IMR-90 (cell line): ENCODE measurements at regions not wholly inside any gene's neighbourhood (a gene's known extent, or its start where the extent isn't known, plus 50 kb on each side); places are given as distances from the start of the nearest gene placed in this dataset.

Experiments used
- ATAC-seq: fragments of 200-7000 bp; cut with Tn5 transposase; 2 replicates; pipeline ENCODE4 v1.9.1; 2020; ENCODE audit warnings: low read depth, mild to moderate bottlenecking, moderate library complexity
- BruUV-seq: library from RNA; stranded (reverse); fragments of 400-500 nt; replicated peaks from 2 replicates; lab custom pipeline; 2021; lab: Mats Ljungman, UMichigan
- CTCF ChIA-PET: fragments of 300-600 bp; formaldehyde crosslinking; extraction: SDS; loops from one replicate; lab custom pipeline; 2021; ENCODE audit warnings: antibody characterized with exemption; lab: Yijun Ruan, JAX
- POLR2A ChIA-PET: fragments of 300-600 bp; sonication (Branson Sonifier 250); formaldehyde crosslinking; loops from one replicate; lab custom pipeline; 2022; ENCODE audit warnings: antibody characterized with exemption; ENCODE audit not compliant: unreplicated experiment; lab: Charles Lee
- DNase-seq: peaks from one replicate; pipeline ENCODE4 v3.0.0; 2013
- H2AFZ ChIP-seq: replicated peaks from 2 replicates; pipeline ENCODE3; 2013; ENCODE audit warnings: low read length, mild to moderate bottlenecking; ENCODE audit not compliant: poor library complexity
- H2AK5ac ChIP-seq: 2 replicates; pipeline ENCODE4 v1.6.1; 2013; ENCODE audit warnings: low read depth, low read length, inconsistent platforms
- H2AK9ac ChIP-seq: replicated peaks from 2 replicates; pipeline ENCODE3; 2013; ENCODE audit warnings: mild to moderate bottlenecking, low read depth, low read length, moderate library complexity; ENCODE audit not compliant: poor library complexity
- H2BK120ac ChIP-seq: 2 replicates; pipeline ENCODE4 v1.6.1; 2013; ENCODE audit warnings: low read depth, low read length, inconsistent platforms
- H2BK15ac ChIP-seq: 3 replicates; pipeline ENCODE4 v1.6.1; 2013; ENCODE audit warnings: low read depth, low read length, inconsistent platforms
- H2BK20ac ChIP-seq: 2 replicates; pipeline ENCODE4 v1.6.1; 2013; ENCODE audit warnings: low read depth, mild to moderate bottlenecking, inconsistent platforms, low read length, moderate library complexity
- H2BK5ac ChIP-seq: 2 replicates; pipeline ENCODE4 v1.6.1; 2013; ENCODE audit warnings: mild to moderate bottlenecking, low read depth, low read length, inconsistent platforms; ENCODE audit not compliant: poor library complexity, severe bottlenecking
- H3K14ac ChIP-seq: replicated peaks from 2 replicates; pipeline ENCODE4 v1.6.1; 2013; ENCODE audit warnings: low read depth, low read length, inconsistent platforms
- H3K18ac ChIP-seq: 2 replicates; pipeline ENCODE4 v1.6.1; 2013; ENCODE audit warnings: low read depth, low read length, control low read depth
- H3K23ac ChIP-seq: 2 replicates; pipeline ENCODE4 v1.6.1; 2013; ENCODE audit warnings: low read depth, low read length, inconsistent platforms
- H3K27ac ChIP-seq: 2 replicates; pipeline ENCODE4 v1.5.1; 2013; ENCODE audit warnings: mild to moderate bottlenecking, control low read depth, low read length; ENCODE audit not compliant: insufficient read depth
- H3K27me3 ChIP-seq: 2 replicates; pipeline ENCODE4 v1.6.1; 2013; ENCODE audit warnings: low read length; ENCODE audit not compliant: control insufficient read depth, insufficient read depth
- H3K36me3 ChIP-seq: 2 replicates; pipeline ENCODE4 v1.6.1; 2013; ENCODE audit warnings: low read length, mixed read lengths; ENCODE audit not compliant: control insufficient read depth, insufficient read depth
- H3K4ac ChIP-seq: 2 replicates; pipeline ENCODE4 v1.6.1; 2013; ENCODE audit warnings: low read depth, low read length, inconsistent platforms
- H3K4me1 ChIP-seq: 2 replicates; pipeline ENCODE4 v1.6.1; 2013; ENCODE audit warnings: low read length, mixed read lengths; ENCODE audit not compliant: control insufficient read depth, insufficient read depth
- H3K4me2 ChIP-seq: 2 replicates; pipeline ENCODE4 v1.6.1; 2013; ENCODE audit warnings: low read depth, mild to moderate bottlenecking, control low read depth, low read length, moderate library complexity
- H3K4me3 ChIP-seq: 2 replicates; pipeline ENCODE4 v1.5.1; 2013; ENCODE audit warnings: low read depth, mild to moderate bottlenecking, control low read depth, low read length, moderate library complexity; ENCODE audit not compliant: insufficient read depth
- H3K56ac ChIP-seq: 2 replicates; pipeline ENCODE4 v1.6.1; 2013; ENCODE audit warnings: low read length, inconsistent platforms; ENCODE audit not compliant: insufficient read depth; ENCODE audit errors: extremely low read depth
- H3K79me1 ChIP-seq, 2 experiments: 2 replicates each; pipeline ENCODE4 v1.6.1; 2013; ENCODE audit warnings: low read length in 2 of 2, inconsistent platforms in 1 of 2, low read depth in 1 of 2
- H3K9ac ChIP-seq: 2 replicates; pipeline ENCODE4 v1.6.1; 2013; ENCODE audit warnings: low read depth, low read length, control low read depth
- H3K9me1 ChIP-seq: 2 replicates; pipeline ENCODE4 v1.6.1; 2013; ENCODE audit warnings: low read length, inconsistent platforms; ENCODE audit not compliant: insufficient read depth
- H3K9me3 ChIP-seq: 2 replicates; pipeline ENCODE4 v1.6.1; 2013; ENCODE audit warnings: low read length; ENCODE audit not compliant: control insufficient read depth, insufficient read depth
- H4K20me1 ChIP-seq: 2 replicates; pipeline ENCODE4 v1.6.1; 2013; ENCODE audit warnings: low read length, inconsistent platforms; ENCODE audit not compliant: insufficient read depth
- H4K5ac ChIP-seq: 2 replicates; pipeline ENCODE4 v1.6.1; 2013; ENCODE audit warnings: mild to moderate bottlenecking, low read depth, low read length, control low read depth
- H4K8ac ChIP-seq, 2 experiments: 2 replicates each; pipeline ENCODE4 v1.6.1; 2013; ENCODE audit warnings: low read depth in 2 of 2, low read length in 2 of 2, control low read depth in 1 of 2, inconsistent platforms in 1 of 2
- H4K91ac ChIP-seq: 2 replicates; pipeline ENCODE4 v1.6.1; 2013; ENCODE audit warnings: low read depth, low read length, inconsistent platforms; ENCODE audit not compliant: insufficient read depth
- BHLHE40 ChIP-seq: fragments of 150-350 bp; IDR thresholded peaks from 2 replicates; pipeline ENCODE4 v1.6.1; 2016; ENCODE audit warnings: mild to moderate bottlenecking, low read depth, low read length
- CEBPB ChIP-seq: IDR thresholded peaks from 2 replicates; pipeline ENCODE4 v1.6.1; 2012; ENCODE audit warnings: low read depth, low read length, improper control_type of control experiment
- CHD1 ChIP-seq: IDR thresholded peaks from 2 replicates; pipeline ENCODE4 v1.6.1; 2012; ENCODE audit warnings: low read depth, low read length, improper control_type of control experiment
- FOS ChIP-seq: fragments of 150-350 bp; IDR thresholded peaks from 2 replicates; pipeline ENCODE4 v1.6.1; 2016; ENCODE audit warnings: low read depth, low read length
- MAFK ChIP-seq: IDR thresholded peaks from 2 replicates; pipeline ENCODE4 v1.6.1; 2012; ENCODE audit warnings: low read depth, low read length, improper control_type of control experiment
- MAZ ChIP-seq: IDR thresholded peaks from 2 replicates; pipeline ENCODE4 v1.6.1; 2012; ENCODE audit warnings: low read depth, mild to moderate bottlenecking, low read length, improper control_type of control experiment, moderate library complexity, borderline replicate concordance
- MXI1 ChIP-seq: IDR thresholded peaks from 2 replicates; pipeline ENCODE4 v1.6.1; 2012; ENCODE audit warnings: low read depth, mild to moderate bottlenecking, low read length, moderate library complexity, borderline replicate concordance
- NFE2L2 ChIP-seq: fragments of 150-350 bp; IDR thresholded peaks from 2 replicates; pipeline ENCODE4 v1.6.1; 2016; ENCODE audit warnings: low read depth, mild to moderate bottlenecking, low read length
- POLR2A ChIP-seq: IDR thresholded peaks from 2 replicates; pipeline ENCODE4 v1.6.1; 2012; ENCODE audit warnings: mild to moderate bottlenecking, low read depth, low read length
- RAD21 ChIP-seq: IDR thresholded peaks from 2 replicates; pipeline ENCODE4 v1.6.1; 2012; ENCODE audit warnings: low read length, improper control_type of control experiment
- RCOR1 ChIP-seq: IDR thresholded peaks from 2 replicates; pipeline ENCODE4 v1.6.1; 2012; ENCODE audit warnings: mild to moderate bottlenecking, low read length, improper control_type of control experiment; ENCODE audit not compliant: insufficient replicate concordance
- RFX5 ChIP-seq: IDR thresholded peaks from 2 replicates; pipeline ENCODE4 v1.8.0; 2012; ENCODE audit warnings: low read depth, mild to moderate bottlenecking, low read length, moderate library complexity
- SMC3 ChIP-seq: fragments of 150-350 bp; IDR thresholded peaks from 2 replicates; pipeline ENCODE4 v1.6.1; 2016; ENCODE audit warnings: low read depth, mild to moderate bottlenecking, antibody characterized with exemption, low read length, moderate library complexity
- WGBS, 2 experiments: methylation state at CpG; one replicate each; pipeline versions ENCODE4 v1.1.5 to v1.1.7; 2013; ENCODE audit warnings: missing lambda C conversion rate in 2 of 2; ENCODE audit not compliant: insufficient read length in 1 of 2; ENCODE audit errors: extremely low coverage in 2 of 2; 5-methylcytosine and 5-hydroxymethylcytosine counted together
- dilution Hi-C: fragments of 300-500 bp; cut with HindIII; formaldehyde crosslinking; loops from one replicate; pipeline ENCODE4 v1.14.3; 2018; ENCODE audit warnings: low sequenced_read_pairs; ENCODE audit not compliant: unreplicated experiment
- in situ Hi-C: fragments of 300-500 bp; cut with MboI; formaldehyde crosslinking; loops from 3 replicates; pipeline ENCODE4 v1.14.3; 2019; ENCODE audit warnings: low sequenced_read_pairs, inconsistent platforms, mixed read lengths
- intact Hi-C: fragments of 100-400 bp; cut with micrococcal nuclease; formaldehyde crosslinking; loops from 2 replicates; pipeline ENCODE4 v1.10.0; 2022
- TF ChIP-seq, protein P1 (sequence below): fragments of 150-350 bp; IDR thresholded peaks from 2 replicates; pipeline ENCODE4 v1.6.1; 2017; ENCODE audit warnings: mild to moderate bottlenecking, antibody characterized with exemption, low read length, low read depth
- TF ChIP-seq, protein P2 (sequence below): fragments of 150-350 bp; IDR thresholded peaks from 2 replicates; pipeline ENCODE4 v1.6.1; 2016; ENCODE audit warnings: low read depth, mild to moderate bottlenecking, low read length, moderate library complexity, borderline replicate concordance
- TF ChIP-seq, protein P3 (sequence below): conservative IDR thresholded peaks from 2 replicates; pipeline ENCODE4 v1.5.1; 2012; ENCODE audit warnings: mild to moderate bottlenecking, low read depth, low read length, improper control_type of control experiment

DNA sequence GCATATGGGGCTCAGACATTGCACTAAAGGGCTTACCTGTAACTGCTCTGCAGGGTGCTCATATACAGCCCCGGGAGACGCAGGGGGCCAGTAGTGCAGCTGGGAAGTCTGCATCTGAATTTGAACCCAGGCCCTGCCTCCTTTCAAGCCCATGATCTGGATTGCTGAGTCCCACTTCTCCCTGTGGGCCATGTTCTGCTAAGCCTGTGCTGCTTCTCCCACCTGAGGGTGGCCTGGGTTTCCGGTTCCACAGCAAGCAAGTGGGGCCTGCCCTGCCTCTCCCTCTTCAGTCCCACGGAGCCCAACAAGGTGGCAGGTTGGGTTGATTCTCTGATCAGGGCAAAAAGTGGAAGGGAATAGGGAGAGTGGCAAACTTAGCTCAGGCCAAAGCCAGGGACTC, 56.6 kb upstream of the GDF10 start:
- in situ Hi-C loops (no loop called here), intact Hi-C loops (no loop called here), dilution Hi-C loops (no loop called here)
- Histone ChIP-seq H3K4me1 (peaks cover 3% of the 10 kb centered on the region; the same call in 1 of the 2 replicates), H3K9me1 (no peaks in the 10 kb centered on the region), H2AK9ac (no peak overlapping the region), H2BK5ac (no peak overlapping the region), H3K4ac (no peak overlapping the region), H3K23ac (no peak overlapping the region), H3K9me3 (no peaks in the 10 kb centered on the region), H2BK15ac (no peak overlapping the region), H4K8ac (no peak overlapping the region), H4K20me1 (no peaks in the 10 kb centered on the region), H3K14ac (no peak overlapping the region), H2AK5ac (no peak overlapping the region), H4K91ac (no peak overlapping the region), H3K27ac (no peak overlapping the region), H3K79me1 (no peaks in the 10 kb centered on the region), H3K27me3 (peaks cover 31% of the 10 kb centered on the region), H3K4me2 (no peak overlapping the region), H3K9ac (no peak overlapping the region), H3K36me3 (no peaks in the 10 kb centered on the region), H2BK20ac (no peak overlapping the region), H3K56ac (no peak overlapping the region), H3K18ac (no peak overlapping the region), H2BK120ac (no peak overlapping the region), H3K4me3 (no peak overlapping the region), H2AFZ (no peak overlapping the region), H4K5ac (no peak overlapping the region)
- TF ChIP-seq RAD21 = no peak
- no peak for TF ChIP-seq FOS
- no peak for TF ChIP-seq RFX5
- TF ChIP-seq, protein P1, sequence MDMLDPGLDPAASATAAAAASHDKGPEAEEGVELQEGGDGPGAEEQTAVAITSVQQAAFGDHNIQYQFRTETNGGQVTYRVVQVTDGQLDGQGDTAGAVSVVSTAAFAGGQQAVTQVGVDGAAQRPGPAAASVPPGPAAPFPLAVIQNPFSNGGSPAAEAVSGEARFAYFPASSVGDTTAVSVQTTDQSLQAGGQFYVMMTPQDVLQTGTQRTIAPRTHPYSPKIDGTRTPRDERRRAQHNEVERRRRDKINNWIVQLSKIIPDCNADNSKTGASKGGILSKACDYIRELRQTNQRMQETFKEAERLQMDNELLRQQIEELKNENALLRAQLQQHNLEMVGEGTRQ = no peak
- no peak for TF ChIP-seq MAZ
- TF ChIP-seq CHD1 = no peak
- no peak for TF ChIP-seq CEBPB
- TF ChIP-seq POLR2A = no peak
- no peak for TF ChIP-seq BHLHE40
- TF ChIP-seq, protein P2, sequence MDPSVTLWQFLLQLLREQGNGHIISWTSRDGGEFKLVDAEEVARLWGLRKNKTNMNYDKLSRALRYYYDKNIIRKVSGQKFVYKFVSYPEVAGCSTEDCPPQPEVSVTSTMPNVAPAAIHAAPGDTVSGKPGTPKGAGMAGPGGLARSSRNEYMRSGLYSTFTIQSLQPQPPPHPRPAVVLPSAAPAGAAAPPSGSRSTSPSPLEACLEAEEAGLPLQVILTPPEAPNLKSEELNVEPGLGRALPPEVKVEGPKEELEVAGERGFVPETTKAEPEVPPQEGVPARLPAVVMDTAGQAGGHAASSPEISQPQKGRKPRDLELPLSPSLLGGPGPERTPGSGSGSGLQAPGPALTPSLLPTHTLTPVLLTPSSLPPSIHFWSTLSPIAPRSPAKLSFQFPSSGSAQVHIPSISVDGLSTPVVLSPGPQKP = no peak
- no peak for TF ChIP-seq SMC3
- TF ChIP-seq, protein P3, sequence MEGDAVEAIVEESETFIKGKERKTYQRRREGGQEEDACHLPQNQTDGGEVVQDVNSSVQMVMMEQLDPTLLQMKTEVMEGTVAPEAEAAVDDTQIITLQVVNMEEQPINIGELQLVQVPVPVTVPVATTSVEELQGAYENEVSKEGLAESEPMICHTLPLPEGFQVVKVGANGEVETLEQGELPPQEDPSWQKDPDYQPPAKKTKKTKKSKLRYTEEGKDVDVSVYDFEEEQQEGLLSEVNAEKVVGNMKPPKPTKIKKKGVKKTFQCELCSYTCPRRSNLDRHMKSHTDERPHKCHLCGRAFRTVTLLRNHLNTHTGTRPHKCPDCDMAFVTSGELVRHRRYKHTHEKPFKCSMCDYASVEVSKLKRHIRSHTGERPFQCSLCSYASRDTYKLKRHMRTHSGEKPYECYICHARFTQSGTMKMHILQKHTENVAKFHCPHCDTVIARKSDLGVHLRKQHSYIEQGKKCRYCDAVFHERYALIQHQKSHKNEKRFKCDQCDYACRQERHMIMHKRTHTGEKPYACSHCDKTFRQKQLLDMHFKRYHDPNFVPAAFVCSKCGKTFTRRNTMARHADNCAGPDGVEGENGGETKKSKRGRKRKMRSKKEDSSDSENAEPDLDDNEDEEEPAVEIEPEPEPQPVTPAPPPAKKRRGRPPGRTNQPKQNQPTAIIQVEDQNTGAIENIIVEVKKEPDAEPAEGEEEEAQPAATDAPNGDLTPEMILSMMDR = no peak
- no peak for TF ChIP-seq MAFK
- TF ChIP-seq RCOR1 = no peak
- TF ChIP-seq MXI1 = no peak
- no peak for TF ChIP-seq NFE2L2
- BruUV-seq = no TSS peak
- DNase-seq (no peak), ATAC-seq (no peak)
- CTCF ChIA-PET = no interaction called here
- no CpG with 5 or more reads among the region's 4 CpGs for WGBS, 2 experiments
- POLR2A ChIA-PET = no interaction called here
